Aorta (tissue), 5 donors: ENCODE measurements at regions not wholly inside any gene's neighbourhood (a gene's known extent, or its start where the extent isn't known, plus 50 kb on each side); places are given as distances from the start of the nearest gene placed in this dataset.

Source experiments
- ATAC-seq: fragments of 200-7000 bp; cut with Tn5 transposase; one replicate; pipeline ENCODE4 v1.9.1; 2022; ENCODE audit warnings: moderate library complexity; ENCODE audit not compliant: low FRiP score
- DNase-seq, 2 donors: peaks; one replicate each; pipeline ENCODE4 v3.0.0-alpha.2; 2020
- H3K27ac ChIP-seq, 2 donors: one replicate each; pipeline ENCODE4 v1.5.1; 2013; ENCODE audit warnings: low read length in 2 of 2, mild to moderate bottlenecking in 2 of 2, moderate library complexity in 2 of 2, control low read depth in 1 of 2, inconsistent platforms in 1 of 2, low read depth in 1 of 2
- H3K27me3 ChIP-seq, 2 donors: one replicate each; pipeline ENCODE4 v1.6.1; 2013; ENCODE audit warnings: control low read depth in 1 of 2, low read length in 1 of 2, mild to moderate bottlenecking in 1 of 2, moderate library complexity in 1 of 2; ENCODE audit not compliant: insufficient read depth in 2 of 2, control insufficient read depth in 1 of 2
- H3K36me3 ChIP-seq, 2 donors: one replicate each; pipeline ENCODE4 v1.6.1; 2013; ENCODE audit warnings: control low read depth in 1 of 2, low read length in 1 of 2, mild to moderate bottlenecking in 1 of 2; ENCODE audit not compliant: insufficient read depth in 2 of 2, control insufficient read depth in 1 of 2
- H3K4me1 ChIP-seq, 2 donors: one replicate each; pipeline ENCODE4 v1.6.1; 2013; ENCODE audit warnings: low read length in 2 of 2, control low read depth in 1 of 2, mild to moderate bottlenecking in 1 of 2, moderate library complexity in 1 of 2; ENCODE audit not compliant: insufficient read depth in 2 of 2, control insufficient read depth in 1 of 2
- H3K4me3 ChIP-seq, 2 donors: one replicate each; pipeline ENCODE4 v1.5.1; 2013; ENCODE audit warnings: low read length in 2 of 2, control low read depth in 1 of 2, mild to moderate bottlenecking in 1 of 2
- H3K9me3 ChIP-seq: one replicate; pipeline ENCODE4 v1.6.1; 2013; ENCODE audit warnings: mild to moderate bottlenecking, low read length; ENCODE audit not compliant: control insufficient read depth
- WGBS, 2 donors: extraction: QIAGEN DNeasy Blood & Tissue Kit; methylation state at CpG; one replicate each; pipeline ENCODE4 v1.1.7; 2013; 5-methylcytosine and 5-hydroxymethylcytosine counted together
- intact Hi-C, 2 donors: fragments of 100-400 bp; cut with DNase I; formaldehyde crosslinking; loops; one replicate each; pipeline versions ENCODE4 v1.14.2 to v1.15.0; 2022
- donor health status: healthy with polysubstance abuse.
- donor health status: Bipolar disorder and iron deficiency.
- donor health status: DM: no; HTN: no; CAD: no.
- donor health status: DM: no; HTN: no; CAD: no.
- donor health status: DM: yes; HTN: yes; CAD: no.

GRCh38 chr2:2714408-2714807 lies 383.3 kb upstream of the MYT1L start:
- ATAC-seq (no peak), DNase-seq (no peak)
- Histone ChIP-seq H3K36me3 (no peaks in the 10 kb centered on the region), H3K4me3 (no peak overlapping the region), H3K4me1 (no peaks in the 10 kb centered on the region), H3K9me3 (no peaks in the 10 kb centered on the region), H3K27me3 (no peaks in the 10 kb centered on the region), H3K27ac (no peak overlapping the region)
- intact Hi-C loops = no loop called here
- 85 to 88% methylated on average over 7 of the region's 7 CpGs for WGBS, 2 donors

GRCh38 chr2:2709431-2709770 lies 378.3 kb upstream of the MYT1L start:
- H3K27me3 ChIP-seq = no peaks in the 10 kb centered on the region
- 84 to 86% methylated on average over 12 of the region's 12 CpGs for WGBS, 2 donors
- H3K27ac ChIP-seq = no peak overlapping the region
- H3K4me1 ChIP-seq = no peaks in the 10 kb centered on the region
- no peaks in the 10 kb centered on the region for H3K36me3 ChIP-seq
- H3K9me3 ChIP-seq = no peaks in the 10 kb centered on the region
- DNase-seq (no peak), ATAC-seq (no peak)
- intact Hi-C loops = no loop called here
- no peak overlapping the region for H3K4me3 ChIP-seq

GRCh38 chr2:2708575-2709430 lies 377.7 kb upstream of the MYT1L start:
- Histone ChIP-seq H3K36me3 (no peaks in the 10 kb centered on the region), H3K9me3 (no peaks in the 10 kb centered on the region), H3K4me3 (no peak overlapping the region), H3K27me3 (no peaks in the 10 kb centered on the region), H3K27ac (no peak overlapping the region), H3K4me1 (no peaks in the 10 kb centered on the region)
- intact Hi-C loops = no loop called here
- no peak for ATAC-seq
- 83% methylated on average over 37 of the region's 37 CpGs for WGBS, 2 donors
- DNase-seq = peak in 1 of 2 donors; percentile 51

GRCh38 chr2:2707206-2707991 lies 376.3 kb upstream of the MYT1L start:
- H3K9me3 ChIP-seq = no peaks in the 10 kb centered on the region
- intact Hi-C loops = no loop called here
- ATAC-seq (no peak), DNase-seq (no peak)
- no peaks in the 10 kb centered on the region for H3K4me1 ChIP-seq
- H3K27ac ChIP-seq = no peak overlapping the region
- H3K27me3 ChIP-seq = no peaks in the 10 kb centered on the region
- no peaks in the 10 kb centered on the region for H3K36me3 ChIP-seq
- 50 to 54% methylated on average over 19 of the region's 19 CpGs for whole genome bisulfite sequencing, 2 donors
- H3K4me3 ChIP-seq = no peak overlapping the region

- H3K27me3 ChIP-seq = no peaks in the 10 kb centered on the region
- H3K4me1 ChIP-seq = no peaks in the 10 kb centered on the region
- ATAC-seq = no peak
- no peaks in the 10 kb centered on the region for H3K9me3 ChIP-seq
- WGBS, 2 donors = 61 to 63% methylated on average over 10 of the region's 10 CpGs
- H3K36me3 ChIP-seq = no peaks in the 10 kb centered on the region
- no peak overlapping the region for H3K4me3 ChIP-seq
- intact Hi-C loops = no loop called here
- no peak for DNase-seq
- no peak overlapping the region for H3K27ac ChIP-seq
Measured at GRCh38 chr2:2706306-2706705, 375.2 kb upstream of the MYT1L start.

GRCh38 chr2:2705871-2706270 lies 374.8 kb upstream of the MYT1L start:
- H3K36me3 ChIP-seq = no peaks in the 10 kb centered on the region
- intact Hi-C loops = no loop called here

GRCh38 chr2:2704428-2705090 lies 373.5 kb upstream of the MYT1L start:
- H3K36me3 ChIP-seq = no peaks in the 10 kb centered on the region
- intact Hi-C loops = no loop called here

More at GRCh38 chr2:2705871-2706270, 374.8 kb upstream of the MYT1L start:
- no peak for DNase-seq
- Histone ChIP-seq H3K4me3 (no peak overlapping the region), H3K9me3 (no peaks in the 10 kb centered on the region), H3K27ac (no peak overlapping the region), H3K4me1 (no peaks in the 10 kb centered on the region), H3K27me3 (no peaks in the 10 kb centered on the region)
- no peak for ATAC-seq
- WGBS, 2 donors = 78 to 85% methylated on average over 10 of the region's 10 CpGs

GRCh38 chr2:2703762-2704427 lies 372.8 kb upstream of the MYT1L start:
- intact Hi-C loops = no loop called here
- 83 to 87% methylated on average over 17 of the region's 17 CpGs for WGBS, 2 donors
- no peaks in the 10 kb centered on the region for H3K4me1 ChIP-seq

More at GRCh38 chr2:2704428-2705090, 373.5 kb upstream of the MYT1L start:
- no peaks in the 10 kb centered on the region for H3K27me3 ChIP-seq
- H3K4me3 ChIP-seq = no peak overlapping the region
- H3K27ac ChIP-seq = no peak overlapping the region
- ATAC-seq (no peak), DNase-seq (no peak)
- no peaks in the 10 kb centered on the region for H3K4me1 ChIP-seq
- no peaks in the 10 kb centered on the region for H3K9me3 ChIP-seq
- 77% methylated on average over 13 of the region's 13 CpGs for WGBS, 2 donors

More at GRCh38 chr2:2703762-2704427, 372.8 kb upstream of the MYT1L start:
- Histone ChIP-seq H3K27ac (no peak overlapping the region), H3K9me3 (no peaks in the 10 kb centered on the region), H3K4me3 (no peak overlapping the region), H3K27me3 (no peaks in the 10 kb centered on the region), H3K36me3 (no peaks in the 10 kb centered on the region)
- no peak for ATAC-seq
- no peak for DNase-seq
